ENCODE measurements at regions not wholly inside any gene's neighbourhood (a gene's known extent, or its start where the extent isn't known, plus 50 kb on each side); places are given as distances from the start of the nearest gene placed in this dataset.

DNA sequence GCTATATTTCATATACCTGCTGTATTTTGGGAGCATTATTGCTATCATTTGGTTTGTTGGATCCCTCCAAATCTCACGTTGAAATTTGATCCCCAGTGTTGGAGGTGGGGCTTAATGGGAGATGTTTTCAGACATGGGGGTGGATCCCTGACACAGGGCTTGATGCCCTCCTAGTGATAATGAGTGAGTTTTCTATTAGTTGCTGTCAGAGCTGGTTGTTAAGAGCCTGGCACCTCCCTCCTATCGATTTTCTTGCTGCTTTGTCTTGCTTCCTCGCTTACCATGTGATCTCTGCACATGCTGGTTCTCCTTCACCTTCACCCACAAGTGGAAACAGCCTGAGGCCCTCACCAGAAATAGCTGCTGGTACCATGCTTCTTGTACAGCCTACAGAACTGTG is 259.9 kb upstream of the STARD13 start:
- TF ChIP-seq POLR2A (IDR thresholded peaks at IDR 0.05; ENCODE audit: low read depth) (no peak), CTCF (IDR thresholded peaks at IDR 0.05) (no peak)

Data from esophagus muscularis mucosa (tissue), 3 donors.